GM12801 (cell line): ENCODE measurements at regions not wholly inside any gene's neighbourhood (a gene's known extent, or its start where the extent isn't known, plus 50 kb on each side); places are given as distances from the start of the nearest gene placed in this dataset.

Experiments used
- TF ChIP-seq, protein P1 (sequence below): IDR thresholded peaks from one replicate; pipeline ENCODE4 v1.5.1; 2011; ENCODE audit warnings: control low read depth; ENCODE audit not compliant: insufficient read length; ENCODE audit errors: extremely low read depth

DNA sequence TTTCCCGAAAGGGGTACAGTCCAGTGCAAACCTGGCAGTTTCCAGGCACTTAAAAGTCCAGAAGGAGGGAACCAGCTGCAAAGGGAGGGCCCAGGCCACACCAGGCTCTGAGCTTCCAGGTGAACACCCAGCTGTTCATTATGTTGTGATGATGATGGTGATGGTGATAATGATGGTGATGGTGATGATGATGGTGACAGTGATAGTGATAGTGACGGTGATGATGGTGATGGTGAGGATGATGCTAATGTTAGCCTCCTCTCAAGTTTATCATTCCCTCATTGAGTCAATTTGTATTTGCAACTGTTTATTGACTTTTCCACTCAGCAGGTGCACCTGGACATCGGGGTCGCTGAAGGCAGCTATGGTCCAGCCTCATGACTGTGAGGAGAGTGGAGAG is 199.4 kb upstream of the ID2 start:
- TF ChIP-seq, protein P1, sequence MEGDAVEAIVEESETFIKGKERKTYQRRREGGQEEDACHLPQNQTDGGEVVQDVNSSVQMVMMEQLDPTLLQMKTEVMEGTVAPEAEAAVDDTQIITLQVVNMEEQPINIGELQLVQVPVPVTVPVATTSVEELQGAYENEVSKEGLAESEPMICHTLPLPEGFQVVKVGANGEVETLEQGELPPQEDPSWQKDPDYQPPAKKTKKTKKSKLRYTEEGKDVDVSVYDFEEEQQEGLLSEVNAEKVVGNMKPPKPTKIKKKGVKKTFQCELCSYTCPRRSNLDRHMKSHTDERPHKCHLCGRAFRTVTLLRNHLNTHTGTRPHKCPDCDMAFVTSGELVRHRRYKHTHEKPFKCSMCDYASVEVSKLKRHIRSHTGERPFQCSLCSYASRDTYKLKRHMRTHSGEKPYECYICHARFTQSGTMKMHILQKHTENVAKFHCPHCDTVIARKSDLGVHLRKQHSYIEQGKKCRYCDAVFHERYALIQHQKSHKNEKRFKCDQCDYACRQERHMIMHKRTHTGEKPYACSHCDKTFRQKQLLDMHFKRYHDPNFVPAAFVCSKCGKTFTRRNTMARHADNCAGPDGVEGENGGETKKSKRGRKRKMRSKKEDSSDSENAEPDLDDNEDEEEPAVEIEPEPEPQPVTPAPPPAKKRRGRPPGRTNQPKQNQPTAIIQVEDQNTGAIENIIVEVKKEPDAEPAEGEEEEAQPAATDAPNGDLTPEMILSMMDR, result no peak

DNA sequence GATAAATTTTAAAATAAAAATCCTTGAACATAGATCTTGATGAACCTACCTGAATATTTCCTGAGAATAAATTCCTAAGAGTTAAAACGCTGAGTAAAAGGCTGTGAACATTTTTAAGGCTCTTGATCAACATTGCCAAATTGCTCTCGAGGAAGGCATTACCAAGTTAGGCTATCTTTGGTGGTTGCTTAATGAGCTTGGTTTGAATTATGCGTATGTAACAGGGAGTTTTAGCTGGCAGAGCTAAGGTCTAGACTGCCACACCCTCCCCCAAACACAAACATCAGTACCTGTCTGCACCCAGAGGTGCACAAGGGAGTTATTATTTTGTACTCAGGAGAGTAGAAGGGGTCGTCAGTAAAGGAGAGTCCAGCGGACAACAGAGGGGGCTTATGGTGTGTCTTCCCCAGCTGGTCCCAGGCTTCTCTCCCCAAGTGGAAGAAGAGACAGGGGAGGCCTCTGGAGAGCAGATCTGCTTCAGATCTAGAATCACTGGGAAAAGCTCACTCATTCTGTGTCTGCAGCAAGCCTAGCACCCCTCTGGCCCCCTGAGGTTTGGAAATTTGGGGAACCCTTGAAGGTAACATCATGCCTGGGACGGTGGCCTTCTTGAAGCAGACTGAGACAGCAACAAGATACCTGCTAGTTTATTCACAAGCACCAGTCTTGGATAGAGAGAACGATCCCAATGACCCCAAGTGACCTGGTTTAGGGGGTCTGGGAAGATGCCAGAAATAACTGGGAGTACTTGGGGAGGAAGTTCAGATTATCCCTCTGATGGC is 197.2 kb upstream of the ID2 start:
- TF ChIP-seq, protein P1, result no peak

DNA sequence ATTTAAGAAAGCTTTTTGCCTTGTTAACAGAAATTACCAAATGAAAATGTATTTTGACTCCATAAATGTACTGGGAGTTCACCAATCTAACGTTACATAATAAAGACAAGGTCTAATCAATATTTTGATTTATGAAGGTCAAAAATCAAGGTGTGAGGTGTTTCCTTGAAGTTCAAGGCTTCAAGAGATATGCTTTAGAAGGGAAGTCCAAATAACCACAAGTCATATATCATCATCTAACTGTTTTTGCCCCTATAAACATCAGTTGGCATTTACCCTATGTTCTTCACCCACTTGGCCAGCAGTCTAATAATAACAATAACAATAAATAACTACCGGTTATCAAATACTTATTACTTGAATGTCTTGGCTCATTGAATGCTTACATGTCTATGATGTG is 196.1 kb upstream of the ID2 start:
- TF ChIP-seq, protein P1, result no peak

DNA sequence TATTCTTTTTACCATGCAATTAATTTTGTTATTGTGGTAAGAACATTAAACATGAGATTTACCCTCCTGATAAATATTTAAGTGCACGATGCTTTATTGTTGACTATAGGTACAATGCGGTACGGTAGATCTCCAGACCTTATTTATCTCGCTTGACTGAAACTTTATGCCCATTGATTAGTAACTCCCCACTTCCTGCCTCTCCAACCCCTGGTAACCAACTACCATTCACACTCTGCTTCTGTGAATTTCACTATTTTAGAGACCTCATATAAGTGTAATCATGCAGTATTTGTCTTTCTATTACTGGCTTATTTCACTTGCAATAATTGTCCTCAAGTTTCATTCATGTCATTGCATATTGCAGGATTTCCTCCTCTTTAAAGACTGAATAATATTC is 195.7 kb upstream of the ID2 start:
- TF ChIP-seq, protein P1, result no peak

DNA sequence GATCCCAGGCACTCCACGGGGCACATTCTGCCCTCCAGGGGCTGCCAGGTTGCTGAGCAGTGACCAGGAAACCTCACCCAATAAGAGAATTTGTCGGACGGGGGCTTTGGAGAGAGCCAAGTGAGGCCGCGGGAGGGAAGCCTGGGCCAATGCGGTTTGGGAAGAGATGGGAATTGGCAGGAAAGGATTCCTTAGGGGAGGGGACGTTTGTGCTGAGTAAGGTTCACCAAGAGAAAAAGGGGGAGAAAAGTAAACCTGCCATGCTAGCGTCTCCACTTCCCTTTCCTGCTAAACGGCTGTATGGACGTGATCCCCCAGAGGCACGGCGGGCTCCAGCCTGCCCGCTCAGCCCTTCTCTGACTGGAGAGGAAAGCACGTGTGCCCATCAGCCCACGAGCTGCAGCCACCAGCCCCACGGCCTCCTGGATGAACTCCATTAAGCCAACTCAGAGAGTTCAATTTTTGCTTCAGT is 194.4 kb upstream of the ID2 start:
- TF ChIP-seq, protein P1, result no peak

DNA sequence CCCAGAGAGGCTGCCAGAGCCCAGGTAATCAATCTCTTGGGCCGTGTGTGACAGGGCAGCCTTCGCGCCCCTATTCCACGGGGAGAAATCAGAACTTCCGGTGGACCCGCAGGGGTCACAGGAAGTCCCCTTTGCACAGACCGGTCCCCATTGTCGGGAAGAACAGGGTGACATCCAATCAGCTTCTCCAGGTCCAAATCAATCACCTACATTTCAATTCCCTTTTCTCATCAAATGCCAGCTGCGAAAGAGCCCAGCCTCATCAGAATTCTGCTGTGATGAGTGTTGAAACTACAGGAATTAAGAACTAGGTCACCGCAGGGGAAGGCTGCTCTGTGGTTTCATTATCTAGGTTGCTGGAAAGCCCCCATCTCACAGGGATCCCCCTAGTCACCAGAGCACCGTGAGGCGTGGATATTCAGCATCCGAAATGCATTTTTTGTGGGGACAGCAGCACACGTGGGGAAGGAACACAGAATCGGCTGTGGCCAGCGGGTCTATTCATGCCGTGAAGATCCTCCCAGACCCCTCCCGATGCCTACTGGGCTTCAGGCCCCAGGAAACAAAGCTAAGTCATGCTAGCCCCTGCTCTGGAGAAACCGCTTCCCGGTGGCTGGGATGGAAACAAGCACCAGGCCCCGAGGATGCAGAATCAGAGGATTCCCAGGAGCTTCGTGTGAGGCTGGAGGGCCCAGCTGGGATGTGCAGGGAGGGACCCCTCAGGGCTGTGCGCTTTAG is 193.7 kb upstream of the ID2 start:
- TF ChIP-seq, protein P1, result no peak

DNA sequence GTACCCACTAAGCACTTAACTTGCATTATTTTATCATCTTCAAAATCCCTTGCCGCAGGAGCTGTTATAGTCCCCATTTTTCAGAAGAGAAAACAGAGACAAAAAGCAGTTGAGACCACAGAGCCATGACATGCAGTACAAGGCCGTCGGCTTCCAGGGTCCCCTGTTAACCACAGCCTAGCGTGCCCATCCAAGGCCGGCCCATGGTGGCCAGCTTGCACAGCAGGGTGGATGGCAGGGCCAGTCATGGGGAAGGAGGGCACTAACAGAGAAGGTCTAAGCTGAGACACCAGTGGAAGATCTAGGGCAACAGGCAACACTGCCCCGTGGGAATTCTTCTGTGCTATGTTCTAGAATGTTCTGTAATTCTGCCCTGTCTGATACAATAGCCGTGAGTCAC is 192.6 kb upstream of the ID2 start:
- TF ChIP-seq, protein P1, result no peak
